A673 (cell line): ENCODE measurements at regions not wholly inside any gene's neighbourhood (a gene's known extent, or its start where the extent isn't known, plus 50 kb on each side); places are given as distances from the start of the nearest gene placed in this dataset.

Experiments used
- BruUV-seq: library from RNA; stranded (reverse); fragments of 400-500 nt; replicated peaks from 2 replicates; lab custom pipeline; 2021; lab: Mats Ljungman, UMichigan
- CTCF ChIA-PET: fragments of 300-600 bp; sonication (Branson Sonifier 250); formaldehyde crosslinking; loops from one replicate; lab custom pipeline; 2022; ENCODE audit warnings: antibody characterized with exemption; lab: Charles Lee
- POLR2A ChIA-PET: fragments of 300-600 bp; sonication (Branson Sonifier 250); formaldehyde crosslinking; loops from one replicate; lab custom pipeline; 2022; ENCODE audit warnings: antibody characterized with exemption; ENCODE audit not compliant: low non-redundant PET; lab: Charles Lee
- DNase-seq: peaks from one replicate; pipeline ENCODE4 v3.0.0-alpha.2; 2015; ENCODE audit warnings: low spot score
- H3K27ac ChIP-seq: fragments of 200-600 bp; sonication (generic); 2 replicates; pipeline ENCODE4 v1.5.1; 2016; ENCODE audit warnings: mixed run types, low read depth, mild to moderate bottlenecking, mixed read lengths, antibody characterized with exemption, low read length; ENCODE audit not compliant: poor library complexity, severe bottlenecking
- H3K27me3 ChIP-seq: fragments of 200-600 bp; sonication (generic); replicated peaks from 2 replicates; pipeline ENCODE4 v1.6.1; 2017; ENCODE audit warnings: mixed run types, low read depth, mild to moderate bottlenecking, mixed read lengths, antibody characterized with exemption, low read length; ENCODE audit not compliant: insufficient read depth, poor library complexity
- H3K36me3 ChIP-seq: fragments of 200-600 bp; sonication (generic); 2 replicates; pipeline ENCODE4 v1.6.1; 2016; ENCODE audit warnings: mixed run types, mild to moderate bottlenecking, mixed read lengths, antibody characterized with exemption, low read length; ENCODE audit not compliant: insufficient read depth, poor library complexity, severe bottlenecking
- H3K4me1 ChIP-seq: fragments of 200-600 bp; sonication (generic); 2 replicates; pipeline ENCODE4 v1.6.1; 2017; ENCODE audit warnings: mixed run types, mild to moderate bottlenecking, mixed read lengths, antibody characterized with exemption, low read length; ENCODE audit not compliant: insufficient read depth, poor library complexity, severe bottlenecking
- H3K4me3 ChIP-seq: fragments of 200-600 bp; sonication (generic); 2 replicates; pipeline ENCODE4 v1.5.1; 2016; ENCODE audit warnings: low read depth, mixed run types, mild to moderate bottlenecking, mixed read lengths, low read length; ENCODE audit not compliant: poor library complexity, severe bottlenecking
- H3K9me3 ChIP-seq: fragments of 200-600 bp; sonication (generic); 2 replicates; pipeline ENCODE4 v1.6.1; 2016; ENCODE audit warnings: mixed run types, low read depth, mild to moderate bottlenecking, mixed read lengths, antibody characterized with exemption, low read length; ENCODE audit not compliant: poor library complexity, severe bottlenecking
- CTCF ChIP-seq: fragments of 300-800, 200-600 bp; sonication (generic); conservative IDR thresholded peaks from 2 replicates; pipeline ENCODE4 v1.5.1; 2017; ENCODE audit warnings: low read depth, mild to moderate bottlenecking, antibody characterized with exemption, low read length, moderate library complexity, mixed read lengths
- EZH2 ChIP-seq: fragments of 200-600 bp; sonication (generic); IDR thresholded peaks from 2 replicates; pipeline ENCODE4 v1.6.1; 2017; ENCODE audit warnings: borderline replicate concordance, low read depth, mild to moderate bottlenecking, mixed read lengths, antibody characterized with exemption, low read length; ENCODE audit not compliant: poor library complexity, severe bottlenecking
- intact Hi-C: fragments of 100-400 bp; cut with micrococcal nuclease; formaldehyde crosslinking; loops from one replicate; pipeline ENCODE4 v1.10.0; 2022; ENCODE audit not compliant: unreplicated experiment

DNA sequence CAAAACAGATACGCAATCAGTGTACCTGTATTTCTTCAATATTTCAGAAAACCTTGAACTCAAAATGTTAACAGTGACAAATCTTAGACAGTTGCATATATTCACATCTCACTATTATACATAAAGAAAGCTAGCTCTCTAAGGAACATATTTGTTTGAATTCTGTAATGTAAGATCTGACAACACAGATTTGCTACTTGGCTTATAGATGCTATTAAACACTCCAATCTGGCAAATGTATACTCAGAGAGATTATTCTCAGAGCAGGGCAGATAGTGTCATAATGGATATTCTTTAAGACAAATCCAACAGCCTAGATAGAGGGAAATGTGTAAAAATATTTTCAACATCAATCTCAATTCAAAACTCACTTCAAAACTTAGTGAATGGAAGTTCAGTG lies 794.5 kb upstream of the CDH9 start:
- no peaks in the 10 kb centered on the region for H3K36me3 ChIP-seq
- CTCF ChIA-PET = no interaction called here

GRCh38 chr5:27830546-27830945 lies 792.2 kb upstream of the CDH9 start:
- no peak for DNase-seq
- H3K27ac ChIP-seq = no peak overlapping the region
- H3K36me3 ChIP-seq = no peaks in the 10 kb centered on the region
- H3K4me1 ChIP-seq = no peaks in the 10 kb centered on the region
- no TSS peak for BruUV-seq
- H3K4me3 ChIP-seq = no peak overlapping the region
- H3K9me3 ChIP-seq = no peaks in the 10 kb centered on the region
- H3K27me3 ChIP-seq = no peaks in the 10 kb centered on the region
- TF ChIP-seq EZH2 (no peak), CTCF (no peak)
- ChIA-PET POLR2A (no interaction called here), CTCF (no interaction called here)
- intact Hi-C loops = no loop called here

More for the DNA sequence above, 794.5 kb upstream of the CDH9 start:
- intact Hi-C loops = no loop called here
- Histone ChIP-seq H3K9me3 (no peaks in the 10 kb centered on the region), H3K4me3 (no peak overlapping the region), H3K27ac (no peak overlapping the region), H3K27me3 (no peaks in the 10 kb centered on the region), H3K4me1 (no peaks in the 10 kb centered on the region)
- no TSS peak for BruUV-seq
- DNase-seq = no peak
- POLR2A ChIA-PET = no interaction called here
- TF ChIP-seq EZH2 (no peak), CTCF (no peak)

GRCh38 chr5:27821681-27822080 lies 783.3 kb upstream of the CDH9 start:
- Histone ChIP-seq H3K9me3 (no peaks in the 10 kb centered on the region), H3K36me3 (no peaks in the 10 kb centered on the region), H3K4me1 (peaks cover 23% of the 10 kb centered on the region), H3K4me3 (no peak overlapping the region), H3K27ac (no peak overlapping the region), H3K27me3 (no peaks in the 10 kb centered on the region)
- TF ChIP-seq EZH2 (no peak), CTCF (no peak)
- intact Hi-C loops = no loop called here
- ChIA-PET CTCF (no interaction called here), POLR2A (no interaction called here)
- BruUV-seq = no TSS peak
- DNase-seq = no peak
